RPMI7951 (cell line): ENCODE measurements at regions not wholly inside any gene's neighbourhood (a gene's known extent, or its start where the extent isn't known, plus 50 kb on each side); places are given as distances from the start of the nearest gene placed in this dataset.

ENCODE experiments used
- DNase-seq: peaks from one replicate; pipeline ENCODE4 v3.0.0-alpha.2; 2012; ENCODE audit warnings: low read depth

- peak; percentile 0 for DNase-seq
Observed at GRCh38 chr18:29711932-29712331, 1330.6 kb downstream of the DSC3 start.

- DNase-seq: no peak
Observed at GRCh38 chr18:29693334-29693733, 1349.2 kb downstream of the DSC3 start.

GRCh38 chr18:29681578-29681977 lies 1361.0 kb downstream of the DSC3 start:
- DNase-seq: no peak

GRCh38 chr18:29664278-29665036 lies 1378.1 kb downstream of the DSC3 start:
- no peak for DNase-seq

GRCh38 chr18:29661924-29662323 lies 1380.6 kb downstream of the DSC3 start:
- DNase-seq: no peak

- DNase-seq: no peak
Observed at GRCh38 chr18:29660777-29661176, 1381.8 kb downstream of the DSC3 start.

GRCh38 chr18:29653671-29654215 lies 1388.8 kb downstream of the DSC3 start:
- DNase-seq: no peak

- DNase-seq: no peak
Observed at GRCh38 chr18:29652797-29653196, 1389.7 kb downstream of the DSC3 start.

GRCh38 chr18:29651122-29651680 lies 1391.3 kb downstream of the DSC3 start:
- DNase-seq: no peak

GRCh38 chr18:29648891-29649290 lies 1393.7 kb downstream of the DSC3 start:
- DNase-seq: no peak

GRCh38 chr18:29647700-29648099 lies 1394.8 kb downstream of the DSC3 start:
- no peak for DNase-seq

- DNase-seq: peak; percentile 18
Observed at GRCh38 chr18:29644276-29644675, 1398.3 kb downstream of the DSC3 start.

- peak; percentile 23 for DNase-seq
Observed at GRCh38 chr18:29629493-29630036, 1413.0 kb downstream of the DSC3 start.

- no peak for DNase-seq
Observed at GRCh38 chr18:29626094-29626493, 1416.4 kb downstream of the DSC3 start.

GRCh38 chr18:29616867-29617266 lies 1425.7 kb downstream of the DSC3 start:
- no peak for DNase-seq

- no peak for DNase-seq
Observed at GRCh38 chr18:29608982-29609381, 1432.1 kb upstream of the CDH2 start.

GRCh38 chr18:29605365-29605764 lies 1428.4 kb upstream of the CDH2 start:
- DNase-seq: no peak

GRCh38 chr18:29596959-29597358 lies 1420.0 kb upstream of the CDH2 start:
- no peak for DNase-seq

GRCh38 chr18:29594493-29594892 lies 1417.6 kb upstream of the CDH2 start:
- no peak for DNase-seq

GRCh38 chr18:29588446-29589100 lies 1411.6 kb upstream of the CDH2 start:
- no peak for DNase-seq

GRCh38 chr18:29586210-29586609 lies 1409.3 kb upstream of the CDH2 start:
- DNase-seq: no peak

GRCh38 chr18:29560270-29560669 lies 1383.3 kb upstream of the CDH2 start:
- DNase-seq: no peak

- no peak for DNase-seq
Observed at GRCh38 chr18:29556070-29556469, 1379.1 kb upstream of the CDH2 start.
